DMS114 treated with DMSO at 0.1 percent for 48 hours (cell line): ENCODE measurements at regions not wholly inside any gene's neighbourhood (a gene's known extent, or its start where the extent isn't known, plus 50 kb on each side); places are given as distances from the start of the nearest gene placed in this dataset.
"Not testable (repeated sequence)": the region's sequence is repeated elsewhere in the genome, so short reads cannot be mapped to it uniquely, and the experiment has no call there.

ENCODE experiments used
- DNase-seq: peaks from one replicate; lab custom pipeline; 2025; ENCODE audit not compliant: unreplicated experiment; lab: John Stamatoyannopoulos, UW

- DNase-seq: no peak
Measured at GRCh38 chr1:188665477-188665876, 1812.2 kb downstream of the BRINP3 start.

- DNase-seq: no peak
Measured at GRCh38 chr1:188668083-188668482, 1809.6 kb downstream of the BRINP3 start.

GRCh38 chr1:188669728-188670382 is 1807.8 kb downstream of the BRINP3 start:
- DNase-seq: no peak

- DNase-seq: no peak
Measured at GRCh38 chr1:188670837-188671236, 1806.8 kb downstream of the BRINP3 start.

GRCh38 chr1:188672153-188672552 is 1805.5 kb downstream of the BRINP3 start:
- no peak for DNase-seq

- DNase-seq: no peak
Measured at GRCh38 chr1:188689542-188689941, 1788.1 kb downstream of the BRINP3 start.

- DNase-seq: no peak
Measured at GRCh38 chr1:188700116-188700515, 1777.5 kb downstream of the BRINP3 start.

- DNase-seq: no peak
Measured at GRCh38 chr1:188706742-188707141, 1770.9 kb downstream of the BRINP3 start.

GRCh38 chr1:188708795-188709535 is 1768.7 kb downstream of the BRINP3 start:
- no peak for DNase-seq

- DNase-seq: no peak
Measured at GRCh38 chr1:188715566-188715965, 1762.1 kb downstream of the BRINP3 start.

- no peak for DNase-seq
Measured at GRCh38 chr1:188719735-188720134, 1757.9 kb downstream of the BRINP3 start.

GRCh38 chr1:188723332-188724020 is 1754.2 kb downstream of the BRINP3 start:
- no peak for DNase-seq

- no peak for DNase-seq
Measured at GRCh38 chr1:188729039-188729438, 1748.6 kb downstream of the BRINP3 start.

GRCh38 chr1:188735567-188735966 is 1742.1 kb downstream of the BRINP3 start:
- no peak for DNase-seq

GRCh38 chr1:188749275-188749674 is 1728.4 kb downstream of the BRINP3 start:
- not testable (repeated sequence) for DNase-seq

- not testable (repeated sequence) for DNase-seq
Measured at GRCh38 chr1:188752027-188752426, 1725.6 kb downstream of the BRINP3 start.

- DNase-seq: not testable (repeated sequence)
Measured at GRCh38 chr1:188757747-188758146, 1719.9 kb downstream of the BRINP3 start.

GRCh38 chr1:188761226-188761625 is 1716.4 kb downstream of the BRINP3 start:
- no peak for DNase-seq

GRCh38 chr1:188762166-188762743 is 1715.4 kb downstream of the BRINP3 start:
- DNase-seq: no peak

- no peak for DNase-seq
Measured at GRCh38 chr1:188763541-188763940, 1714.1 kb downstream of the BRINP3 start.

- no peak for DNase-seq
Measured at GRCh38 chr1:188769181-188769580, 1708.5 kb downstream of the BRINP3 start.

GRCh38 chr1:188769936-188770335 is 1707.7 kb downstream of the BRINP3 start:
- no peak for DNase-seq
